ENCODE measurements at regions not wholly inside any gene's neighbourhood (a gene's known extent, or its start where the extent isn't known, plus 50 kb on each side); places are given as distances from the start of the nearest gene placed in this dataset.

DNA sequence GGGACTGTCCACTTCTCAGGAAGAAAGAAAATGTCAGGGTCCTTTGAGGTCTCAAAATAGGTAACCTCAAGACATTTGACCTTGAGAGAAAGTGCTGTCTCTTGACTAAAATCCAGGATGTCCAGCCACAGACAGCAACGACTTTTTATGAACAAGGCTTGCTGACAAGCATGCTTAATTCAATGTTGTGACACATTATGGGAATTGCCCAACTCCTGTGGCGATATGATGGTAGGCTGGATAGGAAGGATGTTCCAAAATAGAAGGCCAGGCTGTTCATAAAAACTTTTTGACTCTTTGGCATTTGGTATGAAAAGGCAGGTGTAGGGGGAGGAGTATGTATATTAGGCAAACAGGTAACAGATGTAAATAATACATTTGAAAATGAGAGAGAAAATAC lies 50.8 kb upstream of the EDNRA start:
- Mint-ChIP-seq H3K27me3 (no peaks in the 10 kb centered on the region), H3K4me1 (no peaks in the 10 kb centered on the region), H3K4me3 (no peak overlapping the region), H3K9me3 (no peaks in the 10 kb centered on the region), H3K36me3 (ENCODE audit: low read depth) (no peaks in the 10 kb centered on the region), H3K27ac (no peak overlapping the region)
- intact Hi-C loops (cut with micrococcal nuclease) = no loop called here
- DNase-seq = no peak
